ENCODE measurements at regions not wholly inside any gene's neighbourhood (a gene's known extent, or its start where the extent isn't known, plus 50 kb on each side); places are given as distances from the start of the nearest gene placed in this dataset.

DNA sequence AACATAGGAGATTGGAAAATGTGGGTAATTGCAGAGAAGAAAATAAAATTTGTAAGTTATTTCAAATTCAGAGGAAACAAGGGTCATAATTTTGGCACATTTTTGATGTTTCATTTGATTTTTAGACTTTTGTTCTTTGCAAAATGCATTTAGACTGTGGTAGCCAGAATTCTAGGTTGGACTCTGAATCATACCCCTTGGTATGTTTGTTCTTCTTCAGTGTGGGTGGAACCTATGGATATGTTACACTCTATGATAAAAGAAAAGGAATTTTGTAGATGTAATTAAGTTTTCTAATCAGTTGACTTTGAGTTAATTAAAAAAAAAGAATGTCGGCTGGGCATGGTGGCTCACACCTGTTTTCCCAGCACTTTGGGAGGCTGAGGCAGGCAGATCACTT is 827.0 kb downstream of the AACS start:
- Histone ChIP-seq H3K14ac (ENCODE audit: low read length) (no peak overlapping the region), H4K91ac (ENCODE audit: low read depth, low read length, poor library complexity) (no peak overlapping the region), H2AFZ (ENCODE audit: low read length) (no peak overlapping the region), H2BK5ac (ENCODE audit: low read length) (no peak overlapping the region), H4K8ac (ENCODE audit: low read depth, low read length) (no peak overlapping the region), H2BK15ac (ENCODE audit: low read length) (no peak overlapping the region), H3K4ac (ENCODE audit: low read length) (no peak overlapping the region), H3K4me2 (ENCODE audit: insufficient read depth, low read length, poor library complexity, severe bottlenecking) (no peak overlapping the region), H2BK120ac (ENCODE audit: low read depth, low read length) (no peak overlapping the region), H2BK12ac (ENCODE audit: low read length) (no peak overlapping the region), H3K4me1 (ENCODE audit: control insufficient read depth in 2 of 2, insufficient read depth in 1 of 2, low read depth in 1 of 2, low read length in 2 of 2) (peaks cover 0 to 10% of the 10 kb centered on the region in 2 donors), H2AK5ac (ENCODE audit: low read depth, low read length) (no peak overlapping the region), H3K9ac (ENCODE audit: low read depth, low read length, poor library complexity) (no peak overlapping the region), H3K23ac (ENCODE audit: low read depth, low read length, poor library complexity) (no peak overlapping the region), H3K27me3 (ENCODE audit: control insufficient read depth in 3 of 3, insufficient read depth in 3 of 3, low read depth in 1 of 3, low read length in 3 of 3) (no peaks in the 10 kb centered on the region), H3K27ac (replicated peaks; ENCODE audit: low read length) (no peak overlapping the region), H3K36me3 (replicated peaks in 1 of 2; ENCODE audit: control insufficient read depth in 2 of 2, insufficient read depth in 2 of 2, low read length in 2 of 2) (no peaks in the 10 kb centered on the region), H3K9me3 (replicated peaks in 1 of 2; ENCODE audit: control insufficient read depth in 2 of 2, insufficient read depth in 1 of 2, low read depth in 1 of 2, low read length in 2 of 2) (peaks cover 0 to 1% of the 10 kb centered on the region in 2 donors), H3K4me3 (ENCODE audit: low read length in 2 of 2) (no peak overlapping the region), H3K18ac (ENCODE audit: low read length) (no peak overlapping the region), H3K79me1 (ENCODE audit: low read depth, low read length) (no peaks in the 10 kb centered on the region)
- DNase-seq (ENCODE audit: low spot score) = no peak
- no CpG with 5 or more reads among the region's 1 CpG for WGBS, 2 donors (ENCODE audit: extremely low coverage in 2 of 2, insufficient read length in 2 of 2, insufficient replicate concordance in 1 of 2)

DNA sequence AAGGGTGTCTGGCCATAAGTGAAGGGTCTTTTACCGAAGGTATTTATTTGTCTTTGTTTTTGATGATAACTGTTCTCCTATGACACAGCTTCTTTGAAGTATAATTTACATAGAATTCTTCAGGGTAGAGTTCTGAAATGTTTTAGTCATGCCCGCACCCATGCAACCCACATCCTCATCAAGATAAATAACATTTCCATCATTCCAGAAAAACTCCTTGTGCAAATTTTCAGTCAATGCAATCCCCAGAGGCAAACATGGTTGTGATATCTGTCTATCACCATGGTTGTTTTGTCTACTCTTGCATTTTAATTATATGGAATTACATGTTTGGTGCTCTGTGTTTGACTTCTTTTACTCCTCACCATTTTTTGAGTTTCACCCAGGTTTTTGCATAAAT is 837.8 kb downstream of the AACS start:
- Histone ChIP-seq H2BK120ac (ENCODE audit: low read depth, low read length) (no peak overlapping the region), H3K27me3 (ENCODE audit: control insufficient read depth in 3 of 3, insufficient read depth in 3 of 3, low read depth in 1 of 3, low read length in 3 of 3) (no peaks in the 10 kb centered on the region), H3K18ac (ENCODE audit: low read length) (no peak overlapping the region), H4K8ac (ENCODE audit: low read depth, low read length) (no peak overlapping the region), H3K9me3 (replicated peaks in 1 of 2; ENCODE audit: control insufficient read depth in 2 of 2, insufficient read depth in 1 of 2, low read depth in 1 of 2, low read length in 2 of 2) (peaks cover 0 to 2% of the 10 kb centered on the region in 2 donors), H3K27ac (replicated peaks; ENCODE audit: low read length) (no peak overlapping the region), H2AK5ac (ENCODE audit: low read depth, low read length) (no peak overlapping the region), H2BK12ac (ENCODE audit: low read length) (no peak overlapping the region), H3K4me1 (ENCODE audit: control insufficient read depth in 2 of 2, insufficient read depth in 1 of 2, low read depth in 1 of 2, low read length in 2 of 2) (no peaks in the 10 kb centered on the region), H3K23ac (ENCODE audit: low read depth, low read length, poor library complexity) (no peak overlapping the region), H3K79me1 (ENCODE audit: low read depth, low read length) (no peaks in the 10 kb centered on the region), H2BK15ac (ENCODE audit: low read length) (no peak overlapping the region), H3K4me3 (ENCODE audit: low read length in 2 of 2) (no peak overlapping the region), H4K91ac (ENCODE audit: low read depth, low read length, poor library complexity) (no peak overlapping the region), H3K4me2 (ENCODE audit: insufficient read depth, low read length, poor library complexity, severe bottlenecking) (no peak overlapping the region), H3K9ac (ENCODE audit: low read depth, low read length, poor library complexity) (no peak overlapping the region), H3K36me3 (replicated peaks in 1 of 2; ENCODE audit: control insufficient read depth in 2 of 2, insufficient read depth in 2 of 2, low read length in 2 of 2) (no peaks in the 10 kb centered on the region), H3K14ac (ENCODE audit: low read length) (no peak overlapping the region), H2BK5ac (ENCODE audit: low read length) (no peak overlapping the region), H2AFZ (ENCODE audit: low read length) (no peak overlapping the region), H3K4ac (ENCODE audit: low read length) (no peak overlapping the region)
- DNase-seq (ENCODE audit: low spot score) = no peak
- no CpG with 5 or more reads among the region's 2 CpGs for WGBS, 2 donors (ENCODE audit: extremely low coverage in 2 of 2, insufficient read length in 2 of 2, insufficient replicate concordance in 1 of 2)

DNA sequence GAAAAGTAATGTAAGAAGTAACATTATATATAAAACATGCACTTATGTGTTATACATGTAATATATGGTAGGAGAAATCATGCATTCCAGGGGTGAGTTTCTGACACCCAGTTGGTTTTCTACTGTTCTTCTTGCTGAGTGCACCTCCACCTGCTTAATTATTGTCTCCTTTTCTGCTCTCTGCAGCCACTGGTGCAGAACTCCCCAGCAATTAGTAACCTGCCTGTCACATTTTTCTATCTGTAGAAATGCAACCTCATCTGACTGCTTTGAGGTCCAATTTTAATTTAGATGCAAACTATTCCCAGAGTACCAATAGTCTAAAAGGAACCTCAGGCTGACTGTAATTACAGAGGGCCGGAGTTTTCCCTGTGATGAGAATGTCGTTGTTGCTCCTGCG is 842.1 kb downstream of the AACS start:
- Histone ChIP-seq H2BK120ac (ENCODE audit: low read depth, low read length) (no peak overlapping the region), H3K27ac (replicated peaks; ENCODE audit: low read length) (no peak overlapping the region), H3K18ac (ENCODE audit: low read length) (no peak overlapping the region), H4K91ac (ENCODE audit: low read depth, low read length, poor library complexity) (no peak overlapping the region), H3K9me3 (replicated peaks in 1 of 2; ENCODE audit: control insufficient read depth in 2 of 2, insufficient read depth in 1 of 2, low read depth in 1 of 2, low read length in 2 of 2) (peaks cover 0 to under 1% of the 10 kb centered on the region in 2 donors), H4K8ac (ENCODE audit: low read depth, low read length) (no peak overlapping the region), H3K23ac (ENCODE audit: low read depth, low read length, poor library complexity) (no peak overlapping the region), H3K9ac (ENCODE audit: low read depth, low read length, poor library complexity) (no peak overlapping the region), H2AFZ (ENCODE audit: low read length) (no peak overlapping the region), H3K4ac (ENCODE audit: low read length) (no peak overlapping the region), H3K14ac (ENCODE audit: low read length) (no peak overlapping the region), H2AK5ac (ENCODE audit: low read depth, low read length) (no peak overlapping the region), H3K4me2 (ENCODE audit: insufficient read depth, low read length, poor library complexity, severe bottlenecking) (no peak overlapping the region), H3K36me3 (replicated peaks in 1 of 2; ENCODE audit: control insufficient read depth in 2 of 2, insufficient read depth in 2 of 2, low read length in 2 of 2) (no peaks in the 10 kb centered on the region), H3K4me1 (ENCODE audit: control insufficient read depth in 2 of 2, insufficient read depth in 1 of 2, low read depth in 1 of 2, low read length in 2 of 2) (no peaks in the 10 kb centered on the region), H2BK15ac (ENCODE audit: low read length) (no peak overlapping the region), H3K4me3 (ENCODE audit: low read length in 2 of 2) (no peak overlapping the region), H3K79me1 (ENCODE audit: low read depth, low read length) (no peaks in the 10 kb centered on the region), H3K27me3 (ENCODE audit: control insufficient read depth in 3 of 3, insufficient read depth in 3 of 3, low read depth in 1 of 3, low read length in 3 of 3) (no peaks in the 10 kb centered on the region), H2BK12ac (ENCODE audit: low read length) (no peak overlapping the region), H2BK5ac (ENCODE audit: low read length) (no peak overlapping the region)
- no peak for DNase-seq (ENCODE audit: low spot score)
- WGBS, 2 donors (ENCODE audit: extremely low coverage in 2 of 2, insufficient read length in 2 of 2, insufficient replicate concordance in 1 of 2) = no CpG with 5 or more reads among the region's 3 CpGs

DNA sequence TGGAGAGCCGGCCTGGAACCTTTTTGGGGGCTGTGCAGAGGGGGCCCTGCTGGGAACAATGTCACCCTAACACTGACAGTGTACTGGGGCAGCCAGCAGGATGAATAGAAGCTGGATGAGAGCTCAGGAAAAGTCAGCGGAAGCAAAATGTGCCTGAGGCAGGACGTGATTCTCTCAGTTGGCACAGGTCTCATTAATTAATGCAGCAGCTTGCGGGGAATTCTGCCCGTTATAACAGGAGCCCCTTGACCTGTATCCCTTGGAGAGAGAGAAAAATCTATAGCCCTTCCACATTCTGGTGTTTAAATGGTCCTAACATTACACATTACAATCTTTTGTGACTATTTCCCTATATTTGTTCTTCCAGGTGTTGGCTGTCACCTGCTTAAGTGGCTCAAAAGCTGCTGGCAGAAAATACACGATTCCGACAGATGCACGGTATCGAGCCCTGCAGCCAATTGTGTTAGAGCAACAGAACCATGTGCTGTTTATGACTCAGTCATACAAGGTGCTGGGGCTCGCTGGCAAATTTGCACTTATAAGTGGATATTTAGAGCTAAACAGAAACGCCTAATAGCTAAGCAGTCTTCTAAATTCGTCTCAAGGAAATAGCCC is 854.7 kb downstream of the AACS start:
- no peaks in the 10 kb centered on the region for H3K9me3 ChIP-seq (replicated peaks in 1 of 2; ENCODE audit: control insufficient read depth in 2 of 2, insufficient read depth in 1 of 2, low read depth in 1 of 2, low read length in 2 of 2)
- H3K23ac ChIP-seq (ENCODE audit: low read depth, low read length, poor library complexity) = no peak overlapping the region
- H2BK120ac ChIP-seq (ENCODE audit: low read depth, low read length) = no peak overlapping the region
- H3K4ac ChIP-seq (ENCODE audit: low read length) = no peak overlapping the region
- no peak for DNase-seq (ENCODE audit: low spot score)
- H3K4me1 ChIP-seq (ENCODE audit: control insufficient read depth in 2 of 2, insufficient read depth in 1 of 2, low read depth in 1 of 2, low read length in 2 of 2) = no peaks in the 10 kb centered on the region
- no peak overlapping the region for H4K8ac ChIP-seq (ENCODE audit: low read depth, low read length)
- H2BK5ac ChIP-seq (ENCODE audit: low read length) = no peak overlapping the region
- H2BK15ac ChIP-seq (ENCODE audit: low read length) = no peak overlapping the region
- no peak overlapping the region for H3K4me3 ChIP-seq (ENCODE audit: low read length in 2 of 2)
- H3K4me2 ChIP-seq (ENCODE audit: insufficient read depth, low read length, poor library complexity, severe bottlenecking) = no peak overlapping the region
- no peak overlapping the region for H2AFZ ChIP-seq (ENCODE audit: low read length)
- no peak overlapping the region for H2BK12ac ChIP-seq (ENCODE audit: low read length)
- no peaks in the 10 kb centered on the region for H3K79me1 ChIP-seq (ENCODE audit: low read depth, low read length)
- H3K36me3 ChIP-seq (replicated peaks in 1 of 2; ENCODE audit: control insufficient read depth in 2 of 2, insufficient read depth in 2 of 2, low read length in 2 of 2) = no peaks in the 10 kb centered on the region
- WGBS, 2 donors (ENCODE audit: extremely low coverage in 2 of 2, insufficient read length in 2 of 2, insufficient replicate concordance in 1 of 2) = no CpG with 5 or more reads among the region's 12 CpGs
- H4K91ac ChIP-seq (ENCODE audit: low read depth, low read length, poor library complexity) = no peak overlapping the region
- H3K9ac ChIP-seq (ENCODE audit: low read depth, low read length, poor library complexity) = no peak overlapping the region
- H3K27ac ChIP-seq (replicated peaks; ENCODE audit: low read length) = no peak overlapping the region
- no peak overlapping the region for H2AK5ac ChIP-seq (ENCODE audit: low read depth, low read length)
- no peaks in the 10 kb centered on the region for H3K27me3 ChIP-seq (ENCODE audit: control insufficient read depth in 3 of 3, insufficient read depth in 3 of 3, low read depth in 1 of 3, low read length in 3 of 3)
- H3K14ac ChIP-seq (ENCODE audit: low read length) = no peak overlapping the region
- H3K18ac ChIP-seq (ENCODE audit: low read length) = no peak overlapping the region
